Middle frontal gyrus (tissue), 1 donor: ENCODE measurements at regions not wholly inside any gene's neighbourhood (a gene's known extent, or its start where the extent isn't known, plus 50 kb on each side); places are given as distances from the start of the nearest gene placed in this dataset.
"Not testable (repeated sequence)": the region's sequence is repeated elsewhere in the genome, so short reads cannot be mapped to it uniquely, and the experiment has no call there.

ENCODE experiments used
- DNase-seq: peaks from one replicate; pipeline ENCODE4 v3.0.0-alpha.2; 2015; ENCODE audit warnings: low spot score; ENCODE audit errors: extremely low spot score

DNA sequence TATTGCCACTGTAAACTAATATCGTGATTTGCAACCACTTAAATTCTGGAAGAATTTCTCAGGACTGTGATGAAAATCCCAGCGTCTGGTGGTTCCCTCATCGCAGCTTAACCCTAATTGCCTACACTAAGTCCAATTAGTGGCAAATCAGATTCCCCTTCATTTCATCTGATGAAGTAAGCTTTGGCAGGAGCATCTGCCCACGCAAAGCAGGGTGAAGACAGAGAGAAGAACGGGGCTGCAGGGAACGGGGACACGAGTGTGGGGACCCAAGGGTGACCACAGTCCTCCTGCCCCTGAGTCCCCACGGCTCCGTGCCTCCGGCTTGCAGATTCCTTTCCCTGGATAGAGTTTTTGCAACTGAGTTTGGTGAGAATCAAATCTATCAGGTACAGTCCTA is 159.5 kb downstream of the LY86 start:
- no peak for DNase-seq

DNA sequence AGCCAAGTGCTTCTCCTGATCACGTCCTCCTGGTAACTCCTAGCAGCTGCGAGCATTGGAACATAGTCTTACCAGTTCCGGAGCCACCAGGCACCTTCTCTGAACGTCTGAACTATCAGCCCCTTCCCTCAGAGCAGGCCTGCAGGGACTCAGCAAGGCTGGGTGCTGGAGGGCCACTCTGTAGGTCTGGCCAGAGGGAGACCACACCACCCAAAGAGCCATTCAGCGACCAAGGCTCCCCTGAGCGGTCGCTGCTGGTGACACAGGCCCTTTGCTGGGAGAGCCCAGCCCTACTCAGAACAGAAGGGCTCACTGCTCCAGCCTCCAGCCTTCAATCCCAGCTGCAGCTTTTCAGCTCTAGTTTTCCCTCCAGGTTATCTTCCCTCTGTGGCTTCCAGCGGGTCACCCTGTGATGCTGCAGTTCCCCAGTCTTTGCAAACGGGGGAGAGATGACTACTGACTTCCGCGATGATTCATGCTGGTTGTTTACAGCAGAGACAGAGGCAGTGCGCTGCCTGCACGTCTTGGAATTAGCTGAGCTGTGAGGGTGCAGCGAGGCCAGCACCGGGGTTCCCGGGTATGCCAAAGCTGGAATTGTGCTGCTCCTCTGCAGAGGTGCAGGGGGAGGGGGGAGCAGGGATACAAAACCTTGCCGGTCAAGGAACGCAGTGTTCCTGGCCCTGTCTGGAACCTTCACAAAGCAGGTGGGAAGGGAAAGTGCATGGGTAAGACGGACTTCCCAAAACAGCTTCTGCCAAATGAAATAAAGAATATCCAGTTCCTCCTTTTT is 161.4 kb downstream of the LY86 start:
- no peak for DNase-seq

DNA sequence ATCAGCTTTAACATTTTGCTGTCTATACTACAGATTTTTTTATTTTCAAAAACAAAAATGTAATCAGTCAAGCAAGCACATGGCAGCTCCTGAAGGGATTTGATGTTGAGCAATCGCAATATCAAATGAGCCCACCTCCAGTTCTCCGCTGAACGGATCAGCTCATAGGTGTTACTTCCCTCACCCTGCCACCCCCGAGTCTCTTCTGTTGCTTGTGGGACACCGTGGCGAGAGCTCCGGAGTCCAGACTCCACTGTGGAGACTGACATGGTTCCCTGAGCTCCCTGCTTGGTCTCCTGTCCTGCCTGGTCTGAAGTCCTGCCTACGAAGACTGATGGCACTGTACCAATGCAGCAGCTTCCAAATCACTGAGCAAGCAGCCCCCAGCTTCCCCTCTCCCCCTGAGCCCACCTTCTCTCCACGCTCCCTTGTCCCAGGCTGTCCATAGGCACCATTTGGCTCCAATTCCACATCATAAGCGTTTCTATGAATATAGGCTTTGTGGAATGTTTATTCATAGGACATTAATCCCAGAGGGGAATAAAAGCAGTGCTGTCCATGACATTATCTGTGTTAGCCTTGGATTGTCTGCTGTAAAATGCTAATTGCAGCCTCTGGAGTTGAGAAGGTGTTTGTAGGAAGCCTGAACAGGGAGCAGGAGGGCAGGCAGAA is 162.2 kb downstream of the LY86 start:
- DNase-seq: no peak

DNA sequence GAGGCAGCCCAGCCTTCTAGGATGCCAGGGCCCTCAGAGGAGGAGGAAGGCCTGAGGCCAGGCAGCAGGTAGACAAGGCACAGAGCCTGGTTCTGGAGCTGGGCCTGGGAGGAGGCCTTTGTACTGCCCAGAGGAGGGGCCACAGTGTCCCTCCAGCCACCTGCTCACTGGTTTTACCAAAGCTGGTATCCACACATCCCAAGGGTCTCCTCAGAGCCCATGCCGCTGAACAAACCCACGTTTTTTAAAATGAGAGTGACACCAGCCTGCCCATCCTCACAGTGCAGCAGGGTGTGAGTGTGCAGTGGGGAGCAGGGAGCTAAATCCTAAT is 162.7 kb downstream of the LY86 start:
- DNase-seq: no peak

DNA sequence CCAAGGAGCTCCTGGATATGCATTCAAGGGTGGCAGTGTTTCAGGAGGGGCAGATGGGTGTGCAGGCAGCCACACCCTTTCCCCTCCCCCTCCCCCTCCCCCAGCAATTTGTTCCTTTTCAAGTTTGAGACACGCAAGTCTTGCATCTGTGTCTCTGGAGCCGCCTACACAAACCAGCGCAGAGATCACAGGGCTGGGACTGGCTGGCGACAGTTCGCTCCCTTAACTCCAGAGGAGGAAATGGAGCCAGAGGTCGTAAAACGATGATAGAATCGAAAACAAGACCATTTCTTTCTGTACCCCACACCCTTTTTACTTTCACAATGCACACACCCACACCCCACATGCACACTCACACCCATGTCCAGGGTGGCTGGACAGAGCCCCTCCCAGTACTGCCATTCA is 163.1 kb downstream of the LY86 start:
- no peak for DNase-seq

DNA sequence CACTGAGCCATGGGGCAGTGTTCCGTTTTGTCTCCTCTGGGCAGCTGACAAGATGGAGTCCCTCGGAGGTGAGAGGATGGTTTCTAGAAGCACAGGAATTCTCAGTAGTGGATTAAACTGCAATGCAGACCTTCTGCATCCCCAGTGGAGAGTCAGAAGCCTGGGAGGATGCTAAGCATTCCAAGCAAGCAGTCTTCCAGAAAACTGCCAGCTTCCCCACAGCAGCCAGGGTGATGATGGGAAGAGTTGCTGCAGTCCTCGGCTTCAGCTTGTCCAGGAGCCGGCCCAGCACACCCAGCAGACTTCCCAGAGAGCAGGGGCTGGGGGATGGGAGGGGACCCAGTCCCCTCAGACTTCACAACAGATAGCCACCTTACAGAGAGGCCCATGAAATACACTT is 163.6 kb downstream of the LY86 start:
- no peak for DNase-seq

DNA sequence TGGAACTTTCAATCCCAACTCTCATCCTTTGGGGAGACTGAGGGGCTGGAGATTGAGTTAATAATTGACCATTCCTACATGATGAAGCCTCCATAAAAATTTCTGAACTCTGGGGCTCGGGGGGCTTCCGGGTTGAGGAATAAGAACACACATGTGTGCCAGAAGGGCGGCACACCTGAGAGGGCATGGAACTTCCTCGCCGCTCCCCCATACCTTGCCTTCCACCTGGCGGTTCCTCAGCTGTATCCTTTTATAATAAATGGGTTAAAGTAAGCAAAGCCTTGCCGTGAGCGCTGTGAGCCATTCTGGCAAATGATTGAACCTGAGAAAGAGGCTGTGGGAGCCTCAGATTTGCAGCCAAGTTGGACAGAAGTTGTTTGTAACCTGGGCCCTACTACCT is 164.8 kb downstream of the LY86 start:
- DNase-seq: no peak

DNA sequence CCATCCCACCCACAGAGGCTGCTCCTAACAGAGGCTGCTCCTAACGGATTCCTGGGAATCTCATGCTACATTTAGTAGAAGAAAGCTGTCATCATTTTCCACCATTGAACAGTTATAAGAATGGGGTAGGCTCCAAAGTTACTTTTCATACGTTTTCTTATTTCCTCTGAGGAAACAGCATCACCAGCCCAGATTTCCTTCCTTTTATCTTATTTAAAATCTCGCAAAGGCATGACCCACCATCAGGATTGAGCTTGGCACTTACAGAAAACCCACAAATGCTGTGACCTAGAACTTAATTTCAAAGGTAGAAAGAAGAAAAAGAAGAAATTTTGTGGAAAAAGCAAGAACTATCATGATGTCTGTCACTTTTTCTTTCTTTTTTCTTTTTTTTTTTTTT is 168.0 kb downstream of the LY86 start:
- DNase-seq: no peak

DNA sequence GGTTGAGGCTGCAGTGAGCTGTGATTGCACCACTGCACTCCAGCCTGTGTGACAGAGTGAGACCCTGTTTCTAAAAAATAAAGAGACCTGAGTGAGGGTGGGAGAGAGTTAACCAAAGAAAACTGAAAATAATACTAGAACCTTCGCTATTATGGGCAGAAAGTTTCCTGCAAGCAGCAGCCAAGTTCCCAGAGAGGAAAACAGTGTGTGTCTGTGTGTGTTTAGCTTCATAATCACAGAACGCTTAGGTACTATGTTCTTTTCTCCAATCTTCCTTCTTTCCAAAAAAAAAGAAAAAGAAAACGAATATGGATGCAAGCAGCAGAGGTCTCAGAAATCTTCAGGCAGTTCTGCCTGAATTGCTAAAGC is 170.0 kb downstream of the LY86 start:
- DNase-seq: no peak

DNA sequence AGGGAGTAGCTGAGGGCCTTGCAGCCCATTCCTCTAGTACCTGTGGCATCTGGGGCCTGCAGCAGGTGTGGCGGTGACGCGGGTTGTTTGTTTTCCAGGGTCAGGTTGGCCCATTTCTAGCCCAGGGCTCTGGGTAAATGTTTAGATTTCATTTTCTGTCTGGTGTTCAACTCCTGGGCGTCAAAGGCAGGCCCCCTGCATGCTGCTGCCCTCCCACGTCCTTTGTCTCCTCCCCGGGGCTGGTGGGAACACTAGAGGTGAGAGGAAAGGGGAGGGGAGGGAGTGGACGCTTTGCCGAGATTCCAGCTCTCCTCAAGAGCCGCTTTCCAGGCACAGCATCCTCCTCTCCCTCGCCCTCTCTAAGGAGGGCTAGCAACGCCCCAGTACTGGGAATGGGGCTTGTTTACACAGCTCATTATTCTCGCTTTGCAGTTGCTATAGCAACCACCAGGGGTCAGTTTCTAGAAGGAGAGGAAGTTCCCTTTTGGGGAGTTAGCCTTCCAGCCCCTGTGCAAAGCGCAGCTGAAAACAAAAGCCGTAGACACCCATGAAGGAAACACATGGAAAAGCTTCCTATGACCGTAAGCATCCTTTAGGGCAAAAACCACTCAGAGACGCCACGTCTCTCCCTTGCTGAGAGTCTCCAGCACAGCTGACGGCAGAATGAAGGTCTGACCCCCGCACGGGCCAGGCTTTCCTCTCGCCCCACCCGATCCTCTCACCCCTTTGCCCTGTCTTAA is 170.6 kb downstream of the LY86 start:
- DNase-seq: peak; percentile 36

DNA sequence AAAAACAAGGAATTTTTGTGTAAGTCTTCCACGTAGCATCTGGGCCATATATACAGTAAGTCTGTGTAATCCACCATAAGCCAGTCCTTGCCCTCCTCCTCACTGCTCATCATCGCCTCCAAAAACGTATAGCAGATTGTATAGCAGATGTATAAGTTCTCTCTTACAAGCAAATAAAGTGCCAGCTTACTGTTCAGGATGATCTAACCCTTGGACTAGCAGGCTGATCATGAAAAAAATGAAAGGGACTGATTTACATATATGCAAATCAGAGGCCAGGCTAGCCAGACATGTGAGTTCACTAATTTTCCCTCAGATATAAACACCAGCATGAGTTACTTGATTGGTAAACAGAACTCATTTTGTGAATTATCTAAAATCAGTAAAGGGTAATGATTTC is 171.5 kb downstream of the LY86 start:
- no peak for DNase-seq

DNA sequence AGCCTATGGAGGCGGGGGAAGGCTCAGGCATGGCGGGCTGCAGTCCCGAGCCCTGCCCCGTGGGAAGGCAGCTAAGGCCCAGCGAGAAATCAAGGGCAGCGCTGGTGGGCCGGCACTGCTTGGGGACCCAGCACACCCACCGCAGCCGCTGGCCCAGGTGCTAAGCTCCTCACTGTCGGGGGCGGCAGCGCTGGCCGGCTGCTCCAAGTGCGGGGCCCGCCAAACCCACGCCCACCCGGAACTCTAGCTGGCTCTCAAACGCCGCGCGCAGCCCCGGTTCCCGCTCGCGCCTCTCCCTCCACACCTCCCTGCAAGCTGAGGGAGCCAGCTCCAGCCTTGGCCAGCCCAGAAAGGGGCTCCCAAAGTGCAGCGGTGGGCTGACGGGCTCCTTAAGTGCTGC is 174.0 kb downstream of the LY86 start:
- DNase-seq: not testable (repeated sequence)

DNA sequence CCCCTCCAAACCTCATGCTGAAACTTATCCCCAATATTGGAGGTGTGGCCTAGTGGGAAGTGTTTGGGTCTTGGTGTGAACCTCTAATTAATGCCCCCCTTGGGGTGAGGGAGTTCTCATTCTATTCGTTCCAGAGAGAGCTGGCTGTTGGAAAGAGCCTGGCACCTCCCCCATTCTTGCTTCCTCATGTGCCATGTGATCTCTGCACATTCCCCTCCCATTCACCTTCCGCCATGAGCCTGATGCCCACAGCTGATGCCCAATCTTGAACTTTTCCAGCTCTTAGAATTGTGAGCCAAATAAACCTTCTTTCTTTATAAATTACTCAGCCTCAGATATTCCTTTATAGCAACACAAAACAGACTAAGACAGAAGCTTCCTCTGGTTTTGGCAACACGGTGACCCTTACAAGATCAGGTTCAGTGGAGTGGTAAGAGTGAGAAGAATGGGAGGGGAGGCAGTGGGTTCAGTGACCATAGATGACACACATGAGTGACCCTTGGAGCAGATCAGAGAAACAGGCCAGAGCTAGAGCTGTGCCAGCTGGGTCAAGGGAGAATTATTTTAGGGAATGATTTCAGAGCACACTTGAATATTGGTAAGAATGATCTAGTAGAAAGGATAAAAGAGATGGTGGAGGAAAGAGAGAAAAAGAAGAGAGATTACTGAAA is 176.4 kb downstream of the LY86 start:
- no peak for DNase-seq

DNA sequence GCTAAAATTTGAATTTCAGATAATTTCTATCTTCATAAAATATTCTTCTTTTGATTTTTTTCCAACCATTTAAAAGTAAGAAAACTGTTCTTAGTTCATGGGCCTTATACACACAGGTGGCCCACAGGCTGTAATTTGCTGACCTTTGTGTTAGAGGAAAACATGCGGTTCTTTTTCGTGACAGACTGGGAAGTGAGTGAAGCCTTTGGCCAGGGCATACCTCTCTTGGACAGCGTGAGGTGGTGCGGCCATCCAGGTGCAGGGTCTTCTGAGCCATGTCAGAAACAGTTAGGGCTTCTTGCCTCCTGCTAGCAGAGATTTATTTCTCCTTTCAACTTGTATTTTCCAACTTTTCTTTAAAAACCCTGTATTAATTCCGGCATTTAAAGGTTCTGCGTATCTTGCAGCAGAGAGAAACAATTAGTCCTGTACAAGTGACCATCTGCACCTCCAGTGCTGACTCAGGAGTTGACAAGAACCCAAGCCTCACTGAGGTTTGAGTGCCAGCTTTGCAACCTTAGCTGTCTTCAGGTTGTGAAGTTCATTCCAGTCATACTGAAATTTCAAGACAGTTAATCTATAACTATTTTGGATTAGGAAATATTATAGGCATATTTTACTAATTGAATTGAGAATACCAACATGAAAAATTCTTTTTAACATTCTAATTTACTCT is 177.8 kb downstream of the LY86 start:
- DNase-seq: no peak

DNA sequence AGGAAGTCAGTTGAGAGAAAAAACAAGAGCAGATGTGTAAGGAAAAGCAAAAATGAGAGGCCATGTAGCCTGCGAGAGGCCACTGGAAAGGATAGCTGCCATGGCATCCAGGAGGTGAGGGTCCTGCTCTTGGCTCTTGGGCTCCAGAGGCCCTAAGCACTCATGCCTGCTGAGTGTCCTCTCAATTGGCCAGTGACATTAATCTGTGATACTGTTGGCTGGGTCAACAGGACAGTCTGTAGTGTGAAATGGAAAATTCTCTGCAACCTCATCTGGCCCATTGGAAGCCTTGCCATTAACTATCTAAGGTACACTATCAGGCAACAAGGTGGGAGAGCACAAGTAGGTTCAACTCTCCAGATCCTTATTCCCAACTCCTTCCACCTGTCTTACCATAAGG is 180.9 kb downstream of the LY86 start:
- no peak for DNase-seq

DNA sequence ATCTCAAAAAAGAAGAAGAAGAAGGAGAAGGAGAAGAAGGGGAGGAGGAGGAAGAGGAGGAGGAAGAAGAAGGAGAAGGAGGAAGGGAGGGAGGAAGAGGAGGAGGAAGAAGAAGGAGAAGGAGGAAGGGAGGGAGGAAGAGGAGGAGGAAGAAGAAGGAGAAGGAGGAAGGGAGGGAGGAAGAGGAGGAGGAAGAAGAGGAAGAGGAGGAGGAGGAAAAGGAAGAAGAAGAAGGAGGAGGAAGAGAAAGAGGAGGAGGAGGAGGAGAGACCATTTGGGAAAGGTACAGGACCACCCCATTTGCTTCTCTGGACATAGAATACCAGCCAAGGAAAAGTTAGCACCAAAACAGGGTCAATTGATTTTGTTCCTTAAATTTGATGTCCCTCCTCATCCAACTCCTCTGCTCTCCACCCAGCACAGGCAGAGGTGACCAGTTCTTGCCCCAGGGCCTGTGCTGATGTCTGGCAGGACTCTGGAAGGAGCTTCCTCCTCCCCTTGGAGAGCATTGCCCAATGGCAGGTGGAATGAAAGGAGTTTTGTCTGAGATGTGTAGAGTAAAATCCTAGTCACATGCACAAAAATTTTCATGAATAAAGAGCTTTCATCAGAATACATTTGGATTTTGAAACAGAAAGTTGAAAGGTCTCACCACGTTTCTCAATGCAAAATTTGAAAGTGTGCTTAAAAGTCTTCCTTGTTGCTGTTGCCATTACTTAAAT is 182.9 kb downstream of the LY86 start:
- DNase-seq: no peak

DNA sequence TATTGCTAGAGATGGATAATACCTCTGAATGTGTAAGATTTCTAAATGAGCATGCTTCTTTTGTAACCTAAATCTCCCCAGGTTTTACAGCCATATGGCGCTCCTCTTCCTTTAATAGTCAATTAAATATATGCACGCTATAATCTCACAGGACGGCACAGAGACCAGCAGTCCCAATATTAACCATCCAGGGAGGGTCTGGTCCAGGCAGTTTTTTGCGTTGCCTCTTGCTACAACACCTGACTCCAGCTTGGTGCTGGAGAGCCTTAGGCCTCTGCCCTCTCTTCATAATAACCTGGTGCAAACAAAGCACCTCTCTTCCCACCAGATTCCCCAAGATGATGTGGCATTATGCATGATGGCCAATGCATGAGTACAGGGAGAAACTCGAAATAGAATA is 183.4 kb downstream of the LY86 start:
- DNase-seq: no peak

DNA sequence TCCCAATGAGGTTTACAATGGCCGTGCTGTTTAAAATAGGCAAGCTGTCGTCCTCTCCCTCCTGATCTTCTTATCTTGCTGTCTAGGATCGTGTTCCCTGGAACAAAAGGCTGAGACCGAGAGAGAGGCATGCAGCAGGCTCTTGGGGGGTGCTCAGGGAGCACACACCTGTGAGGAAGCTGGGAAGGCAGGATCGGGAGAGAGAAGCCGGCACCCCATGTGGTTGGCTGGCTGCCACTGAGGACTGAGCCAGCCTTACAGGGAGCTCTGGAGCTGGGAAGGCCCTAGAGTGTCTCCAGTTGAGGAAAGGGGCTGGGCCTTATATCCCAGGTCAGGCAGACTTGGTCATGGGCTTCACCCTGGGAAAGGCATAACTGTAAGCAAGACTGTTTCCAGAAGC is 184.2 kb downstream of the LY86 start:
- DNase-seq: no peak

DNA sequence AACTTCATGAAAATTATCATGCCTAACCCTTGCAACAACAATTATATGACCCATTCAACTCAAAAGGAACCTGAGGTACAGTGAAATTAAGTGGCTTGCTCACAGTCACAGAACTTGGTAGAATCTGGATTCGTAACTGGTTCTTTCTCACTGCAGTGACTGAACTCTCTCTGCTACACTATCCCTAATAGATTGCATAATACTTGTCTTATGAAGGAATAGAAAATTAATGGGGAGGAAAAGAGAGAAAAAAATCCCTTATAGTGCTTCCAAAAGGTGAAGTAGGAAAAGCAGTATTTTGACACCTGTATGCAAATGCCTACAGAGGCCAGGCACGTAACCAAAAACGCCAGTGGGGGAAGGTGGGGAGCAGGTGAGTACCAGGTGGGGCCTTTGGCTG is 186.6 kb downstream of the LY86 start:
- no peak for DNase-seq

DNA sequence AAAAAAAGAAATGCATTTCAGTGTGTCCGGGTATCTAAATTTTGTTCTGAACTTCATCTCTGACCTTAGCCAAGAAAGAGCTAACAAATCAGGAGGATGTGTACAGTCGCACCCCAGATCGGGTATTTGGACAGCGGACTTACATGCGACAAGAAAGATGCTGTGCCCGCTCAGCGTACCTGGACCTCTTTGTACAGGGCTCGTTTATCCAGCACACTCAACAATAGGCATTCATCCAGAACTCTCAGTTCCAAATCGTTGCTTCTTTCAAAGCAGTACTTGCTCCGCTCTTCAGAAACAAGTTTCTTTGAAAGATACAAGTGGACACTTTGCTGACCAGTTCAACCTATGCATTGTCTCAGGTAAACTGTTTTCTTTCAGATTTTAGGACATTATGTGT is 191.7 kb downstream of the LY86 start:
- DNase-seq: no peak
